GM12878 (cell line): ENCODE measurements at regions not wholly inside any gene's neighbourhood (a gene's known extent, or its start where the extent isn't known, plus 50 kb on each side); places are given as distances from the start of the nearest gene placed in this dataset.

Experiments
- ATAC-seq: fragments of 200-7000 bp; cut with Tn5 transposase; 3 replicates; pipeline ENCODE4 v1.9.1; 2020; ENCODE audit warnings: mild to moderate bottlenecking, moderate library complexity
- BruUV-seq: library from RNA; stranded (reverse); fragments of 400-500 nt; replicated peaks from 2 replicates; lab custom pipeline; 2021; lab: Mats Ljungman, UMichigan
- CTCF ChIA-PET: fragments of 300-600 bp; sonication (Branson Sonifier 250); formaldehyde crosslinking; extraction: SDS; loops from one replicate; lab custom pipeline; 2021; ENCODE audit warnings: inconsistent platforms; lab: Yijun Ruan, JAX
- POLR2A ChIA-PET: fragments of 350-600 bp; formaldehyde crosslinking; extraction: SDS; loops from one replicate; lab custom pipeline; 2021; ENCODE audit warnings: inconsistent platforms; lab: Charles Lee
- RAD21 ChIA-PET: fragments of 300-600 bp; sonication (Branson Sonifier 250); formaldehyde crosslinking; loops from one replicate; lab custom pipeline; 2023; ENCODE audit warnings: antibody characterized with exemption; ENCODE audit not compliant: unreplicated experiment; lab: Charles Lee
- SMC1A ChIA-PET: fragments of 300-600 bp; sonication (Branson Sonifier 250); formaldehyde crosslinking; loops from one replicate; lab custom pipeline; 2023; ENCODE audit not compliant: unreplicated experiment, uncharacterized antibody; lab: Charles Lee
- DNase-seq: peaks from one replicate; pipeline ENCODE4 v3.0.0-alpha.2; 2011; ENCODE audit warnings: low read depth, low spot score
- FAIRE-seq: peaks from 3 replicates; lab custom pipeline; 2011; peaks lifted over from hg19 to GRCh38; lab: Jason Lieb, UNC
- H2AFZ ChIP-seq: 2 replicates; pipeline ENCODE4 v1.6.0; 2011; ENCODE audit warnings: low read depth, low read length, control low read depth; ENCODE audit not compliant: control insufficient read depth
- H3K27ac ChIP-seq: 2 replicates; pipeline ENCODE4 v1.5.1; 2011; ENCODE audit warnings: control low read depth; ENCODE audit not compliant: control insufficient read depth, insufficient read depth
- H3K27me3 ChIP-seq, 2 experiments: replicated peaks in 1 of 2; 2 replicates each; pipeline versions ENCODE4 v1.6.0 to v1.6.1; 2011; ENCODE audit warnings: low read length in 1 of 2; ENCODE audit not compliant: control insufficient read depth in 2 of 2, insufficient read depth in 2 of 2
- H3K36me3 ChIP-seq, 2 experiments: 2 replicates each; pipeline ENCODE4 v1.5.1; 2011; ENCODE audit warnings: low read length in 1 of 2; ENCODE audit not compliant: control insufficient read depth in 2 of 2, insufficient read depth in 2 of 2
- H3K4me1 ChIP-seq: 2 replicates; pipeline ENCODE4 v1.6.1; 2011; ENCODE audit warnings: mild to moderate bottlenecking, low read length, moderate library complexity, mixed read lengths; ENCODE audit not compliant: control insufficient read depth, insufficient read depth
- H3K4me2 ChIP-seq: 2 replicates; pipeline ENCODE4 v1.6.0; 2011; ENCODE audit warnings: control low read depth; ENCODE audit not compliant: control insufficient read depth, insufficient read depth
- H3K4me3 ChIP-seq: fragments of 200-600 bp; sonication (generic); 2 replicates; pipeline ENCODE4 v1.5.1; 2016
- H3K79me2 ChIP-seq: 2 replicates; pipeline ENCODE4 v1.6.0; 2011; ENCODE audit warnings: low read length; ENCODE audit not compliant: control insufficient read depth, insufficient read depth
- H3K9ac ChIP-seq: 2 replicates; pipeline ENCODE4 v1.8.0; 2011; ENCODE audit warnings: low read length, control low read depth, mixed read lengths; ENCODE audit not compliant: control insufficient read depth, insufficient read depth
- H3K9me3 ChIP-seq: replicated peaks from 3 replicates; pipeline ENCODE4 v1.5.1; 2011; ENCODE audit warnings: mild to moderate bottlenecking, low read length; ENCODE audit not compliant: control insufficient read depth, insufficient read depth
- H4K20me1 ChIP-seq: 2 replicates; pipeline ENCODE4 v1.6.0; 2011; ENCODE audit not compliant: control insufficient read depth, insufficient read depth
- BCL11A ChIP-seq: IDR thresholded peaks from 2 replicates; pipeline ENCODE4 v1.6.1; 2011; ENCODE audit warnings: low read depth, low read length
- HDAC2 ChIP-seq: fragments of 200-600 bp; sonication (generic); IDR thresholded peaks from 2 replicates; pipeline ENCODE4 v1.6.1; 2017
- MXI1 ChIP-seq: fragments of 150-350 bp; IDR thresholded peaks from 2 replicates; pipeline ENCODE4 v1.6.1; 2011; ENCODE audit warnings: low read depth, mild to moderate bottlenecking, inconsistent platforms, low read length, improper control_type of control experiment
- RAD21 ChIP-seq: IDR thresholded peaks from 2 replicates; pipeline ENCODE4 v1.6.1; 2011; ENCODE audit warnings: mild to moderate bottlenecking, low read depth, low read length, moderate library complexity; ENCODE audit not compliant: insufficient read depth
- RAD51 ChIP-seq: fragments of 450-650 bp; IDR thresholded peaks from 2 replicates; pipeline ENCODE4 v1.6.1; 2016; ENCODE audit warnings: moderate library complexity, mild to moderate bottlenecking, inconsistent platforms
- STAT1 ChIP-seq: fragments of 450-650 bp; conservative IDR thresholded peaks from 2 replicates; pipeline ENCODE4 v1.6.1; 2014; ENCODE audit warnings: antibody characterized with exemption, mild to moderate bottlenecking
- SUPT20H ChIP-seq: IDR thresholded peaks from 2 replicates; pipeline ENCODE4 v1.6.1; 2011; ENCODE audit warnings: low read depth, mild to moderate bottlenecking, low read length, moderate library complexity, borderline replicate concordance; ENCODE audit not compliant: control insufficient read depth
- ZBED1 ChIP-seq: IDR thresholded peaks from 2 replicates; pipeline ENCODE4 v1.6.1; 2016; ENCODE audit warnings: borderline replicate concordance
- WGBS: methylation state at CpG from one replicate; pipeline ENCODE4 v1.1.6; 2016; ENCODE audit warnings: low lambda C conversion rate; ENCODE audit not compliant: insufficient replicate concordance, insufficient coverage; ENCODE audit errors: missing lambda C conversion rate; 5-methylcytosine and 5-hydroxymethylcytosine counted together
- in situ Hi-C: fragments of 300-500 bp; cut with MboI; formaldehyde crosslinking; loops from 9 replicates; pipeline ENCODE4 v1.14.3; 2018; ENCODE audit warnings: mixed read lengths
- intact Hi-C: fragments of 100-400 bp; cut with micrococcal nuclease; formaldehyde crosslinking; loops from one replicate; pipeline ENCODE4 v1.14.2; 2022; ENCODE audit not compliant: unreplicated experiment
- TF ChIP-seq, protein P1 (sequence below): fragments of 150-350 bp; IDR thresholded peaks from 2 replicates; pipeline ENCODE4 v1.6.1; 2014; ENCODE audit warnings: mild to moderate bottlenecking, low read depth, low read length
- TF ChIP-seq, protein P2 (sequence below): fragments of 450-650 bp; formaldehyde crosslinking; IDR thresholded peaks from 2 replicates; pipeline ENCODE4 v1.4.0; 2022; ENCODE audit warnings: mild to moderate bottlenecking, moderate library complexity
- TF ChIP-seq, protein P3 (sequence below): fragments of 450-650 bp; IDR thresholded peaks from 2 replicates; pipeline ENCODE4 v1.6.1; 2017; ENCODE audit warnings: mild to moderate bottlenecking
- TF ChIP-seq, protein P4 (sequence below), 3 experiments: IDR thresholded peaks in 2 of 3; conservative IDR thresholded peaks in 1 of 3; 2 replicates each; pipeline ENCODE4 v1.5.1; 2011; ENCODE audit warnings: low read depth in 3 of 3, low read length in 3 of 3, mild to moderate bottlenecking in 3 of 3, control low read depth in 2 of 3, moderate library complexity in 2 of 3, inconsistent platforms in 1 of 3, mixed read lengths in 1 of 3; ENCODE audit not compliant: control insufficient read depth in 2 of 3, insufficient read depth in 1 of 3; ENCODE audit errors: extremely low read depth in 1 of 3
- TF ChIP-seq, protein P5 (sequence below): IDR thresholded peaks from 2 replicates; pipeline ENCODE4 v1.6.1; 2012; ENCODE audit warnings: mild to moderate bottlenecking, low read depth, low read length

DNA sequence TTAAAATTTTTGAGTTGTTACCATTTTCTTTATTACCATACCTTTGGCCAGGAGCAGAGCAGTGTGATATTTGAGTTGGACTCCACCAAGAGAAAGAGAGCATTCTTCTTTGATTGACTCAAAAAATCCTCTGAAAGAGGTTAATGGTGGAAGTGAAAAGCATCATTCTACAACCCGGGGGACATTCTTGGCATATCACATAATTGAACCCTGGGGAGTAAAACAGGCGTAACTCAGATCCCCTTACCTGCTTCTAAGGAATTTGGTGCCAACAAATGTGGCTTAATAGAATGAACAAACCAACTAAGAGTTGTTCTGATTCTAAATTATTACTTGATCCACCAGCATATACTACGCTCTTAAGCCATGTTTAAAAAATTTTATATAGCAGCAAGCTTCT, 351.1 kb upstream of the DEPDC1 start:
- H3K27ac ChIP-seq: no peak overlapping the region
- no peak overlapping the region for H2AFZ ChIP-seq
- no peaks in the 10 kb centered on the region for H4K20me1 ChIP-seq
- H3K27me3 ChIP-seq: no peaks in the 10 kb centered on the region
- ATAC-seq: no peak
- ChIA-PET CTCF (no interaction called here), RAD21 (no interaction called here), SMC1A (no interaction called here), POLR2A (no interaction called here)
- no peak overlapping the region for H3K9ac ChIP-seq
- no peaks in the 10 kb centered on the region for H3K9me3 ChIP-seq
- no peaks in the 10 kb centered on the region for H3K36me3 ChIP-seq
- WGBS: 24% methylated on average over 3 of the region's 3 CpGs
- H3K4me2 ChIP-seq: no peak overlapping the region
- BruUV-seq: no TSS peak
- H3K4me1 ChIP-seq: no peaks in the 10 kb centered on the region
- no peak overlapping the region for H3K4me3 ChIP-seq
- no peak for FAIRE-seq
- intact Hi-C loops: no loop called here
- H3K79me2 ChIP-seq: no peaks in the 10 kb centered on the region
- in situ Hi-C loops: no loop called here
- DNase-seq: no peak
- TF ChIP-seq, protein P1, sequence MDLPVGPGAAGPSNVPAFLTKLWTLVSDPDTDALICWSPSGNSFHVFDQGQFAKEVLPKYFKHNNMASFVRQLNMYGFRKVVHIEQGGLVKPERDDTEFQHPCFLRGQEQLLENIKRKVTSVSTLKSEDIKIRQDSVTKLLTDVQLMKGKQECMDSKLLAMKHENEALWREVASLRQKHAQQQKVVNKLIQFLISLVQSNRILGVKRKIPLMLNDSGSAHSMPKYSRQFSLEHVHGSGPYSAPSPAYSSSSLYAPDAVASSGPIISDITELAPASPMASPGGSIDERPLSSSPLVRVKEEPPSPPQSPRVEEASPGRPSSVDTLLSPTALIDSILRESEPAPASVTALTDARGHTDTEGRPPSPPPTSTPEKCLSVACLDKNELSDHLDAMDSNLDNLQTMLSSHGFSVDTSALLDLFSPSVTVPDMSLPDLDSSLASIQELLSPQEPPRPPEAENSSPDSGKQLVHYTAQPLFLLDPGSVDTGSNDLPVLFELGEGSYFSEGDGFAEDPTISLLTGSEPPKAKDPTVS: no peak
- TF ChIP-seq BCL11A (no peak), RAD21 (no peak), HDAC2 (no peak), SUPT20H (no peak), RAD51 (no peak), STAT1 (no peak), MXI1 (no peak), ZBED1 (no peak)
- TF ChIP-seq, protein P2, sequence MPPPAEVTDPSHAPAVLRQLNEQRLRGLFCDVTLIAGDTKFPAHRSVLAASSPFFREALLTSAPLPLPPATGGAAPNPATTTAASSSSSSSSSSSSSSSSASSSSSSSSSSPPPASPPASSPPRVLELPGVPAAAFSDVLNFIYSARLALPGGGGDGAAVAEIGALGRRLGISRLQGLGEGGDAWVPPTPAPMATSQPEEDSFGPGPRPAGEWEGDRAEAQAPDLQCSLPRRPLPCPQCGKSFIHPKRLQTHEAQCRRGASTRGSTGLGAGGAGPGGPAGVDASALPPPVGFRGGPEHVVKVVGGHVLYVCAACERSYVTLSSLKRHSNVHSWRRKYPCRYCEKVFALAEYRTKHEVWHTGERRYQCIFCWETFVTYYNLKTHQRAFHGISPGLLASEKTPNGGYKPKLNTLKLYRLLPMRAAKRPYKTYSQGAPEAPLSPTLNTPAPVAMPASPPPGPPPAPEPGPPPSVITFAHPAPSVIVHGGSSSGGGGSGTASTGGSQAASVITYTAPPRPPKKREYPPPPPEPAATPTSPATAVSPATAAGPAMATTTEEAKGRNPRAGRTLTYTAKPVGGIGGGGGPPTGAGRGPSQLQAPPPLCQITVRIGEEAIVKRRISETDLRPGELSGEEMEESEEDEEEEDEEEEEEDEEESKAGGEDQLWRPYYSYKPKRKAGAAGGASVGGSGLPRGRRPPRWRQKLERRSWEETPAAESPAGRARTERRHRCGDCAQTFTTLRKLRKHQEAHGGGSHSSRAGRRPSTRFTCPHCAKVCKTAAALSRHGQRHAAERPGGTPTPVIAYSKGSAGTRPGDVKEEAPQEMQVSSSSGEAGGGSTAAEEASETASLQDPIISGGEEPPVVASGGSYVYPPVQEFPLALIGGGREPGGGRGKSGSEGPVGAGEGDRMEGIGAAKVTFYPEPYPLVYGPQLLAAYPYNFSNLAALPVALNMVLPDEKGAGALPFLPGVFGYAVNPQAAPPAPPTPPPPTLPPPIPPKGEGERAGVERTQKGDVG: no peak
- TF ChIP-seq, protein P3, sequence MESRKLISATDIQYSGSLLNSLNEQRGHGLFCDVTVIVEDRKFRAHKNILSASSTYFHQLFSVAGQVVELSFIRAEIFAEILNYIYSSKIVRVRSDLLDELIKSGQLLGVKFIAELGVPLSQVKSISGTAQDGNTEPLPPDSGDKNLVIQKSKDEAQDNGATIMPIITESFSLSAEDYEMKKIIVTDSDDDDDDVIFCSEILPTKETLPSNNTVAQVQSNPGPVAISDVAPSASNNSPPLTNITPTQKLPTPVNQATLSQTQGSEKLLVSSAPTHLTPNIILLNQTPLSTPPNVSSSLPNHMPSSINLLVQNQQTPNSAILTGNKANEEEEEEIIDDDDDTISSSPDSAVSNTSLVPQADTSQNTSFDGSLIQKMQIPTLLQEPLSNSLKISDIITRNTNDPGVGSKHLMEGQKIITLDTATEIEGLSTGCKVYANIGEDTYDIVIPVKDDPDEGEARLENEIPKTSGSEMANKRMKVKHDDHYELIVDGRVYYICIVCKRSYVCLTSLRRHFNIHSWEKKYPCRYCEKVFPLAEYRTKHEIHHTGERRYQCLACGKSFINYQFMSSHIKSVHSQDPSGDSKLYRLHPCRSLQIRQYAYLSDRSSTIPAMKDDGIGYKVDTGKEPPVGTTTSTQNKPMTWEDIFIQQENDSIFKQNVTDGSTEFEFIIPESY: no peak
- TF ChIP-seq, protein P4, sequence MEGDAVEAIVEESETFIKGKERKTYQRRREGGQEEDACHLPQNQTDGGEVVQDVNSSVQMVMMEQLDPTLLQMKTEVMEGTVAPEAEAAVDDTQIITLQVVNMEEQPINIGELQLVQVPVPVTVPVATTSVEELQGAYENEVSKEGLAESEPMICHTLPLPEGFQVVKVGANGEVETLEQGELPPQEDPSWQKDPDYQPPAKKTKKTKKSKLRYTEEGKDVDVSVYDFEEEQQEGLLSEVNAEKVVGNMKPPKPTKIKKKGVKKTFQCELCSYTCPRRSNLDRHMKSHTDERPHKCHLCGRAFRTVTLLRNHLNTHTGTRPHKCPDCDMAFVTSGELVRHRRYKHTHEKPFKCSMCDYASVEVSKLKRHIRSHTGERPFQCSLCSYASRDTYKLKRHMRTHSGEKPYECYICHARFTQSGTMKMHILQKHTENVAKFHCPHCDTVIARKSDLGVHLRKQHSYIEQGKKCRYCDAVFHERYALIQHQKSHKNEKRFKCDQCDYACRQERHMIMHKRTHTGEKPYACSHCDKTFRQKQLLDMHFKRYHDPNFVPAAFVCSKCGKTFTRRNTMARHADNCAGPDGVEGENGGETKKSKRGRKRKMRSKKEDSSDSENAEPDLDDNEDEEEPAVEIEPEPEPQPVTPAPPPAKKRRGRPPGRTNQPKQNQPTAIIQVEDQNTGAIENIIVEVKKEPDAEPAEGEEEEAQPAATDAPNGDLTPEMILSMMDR (IDR thresholded peaks at IDR 0.05 in 2 of 3, conservative IDR thresholded peaks at IDR 0.05 in 1 of 3; ENCODE audit: control insufficient read depth in 2 of 3, extremely low read depth in 1 of 3, insufficient read depth in 1 of 3, low read depth in 3 of 3, low read length in 3 of 3): no peak
- TF ChIP-seq, protein P5, sequence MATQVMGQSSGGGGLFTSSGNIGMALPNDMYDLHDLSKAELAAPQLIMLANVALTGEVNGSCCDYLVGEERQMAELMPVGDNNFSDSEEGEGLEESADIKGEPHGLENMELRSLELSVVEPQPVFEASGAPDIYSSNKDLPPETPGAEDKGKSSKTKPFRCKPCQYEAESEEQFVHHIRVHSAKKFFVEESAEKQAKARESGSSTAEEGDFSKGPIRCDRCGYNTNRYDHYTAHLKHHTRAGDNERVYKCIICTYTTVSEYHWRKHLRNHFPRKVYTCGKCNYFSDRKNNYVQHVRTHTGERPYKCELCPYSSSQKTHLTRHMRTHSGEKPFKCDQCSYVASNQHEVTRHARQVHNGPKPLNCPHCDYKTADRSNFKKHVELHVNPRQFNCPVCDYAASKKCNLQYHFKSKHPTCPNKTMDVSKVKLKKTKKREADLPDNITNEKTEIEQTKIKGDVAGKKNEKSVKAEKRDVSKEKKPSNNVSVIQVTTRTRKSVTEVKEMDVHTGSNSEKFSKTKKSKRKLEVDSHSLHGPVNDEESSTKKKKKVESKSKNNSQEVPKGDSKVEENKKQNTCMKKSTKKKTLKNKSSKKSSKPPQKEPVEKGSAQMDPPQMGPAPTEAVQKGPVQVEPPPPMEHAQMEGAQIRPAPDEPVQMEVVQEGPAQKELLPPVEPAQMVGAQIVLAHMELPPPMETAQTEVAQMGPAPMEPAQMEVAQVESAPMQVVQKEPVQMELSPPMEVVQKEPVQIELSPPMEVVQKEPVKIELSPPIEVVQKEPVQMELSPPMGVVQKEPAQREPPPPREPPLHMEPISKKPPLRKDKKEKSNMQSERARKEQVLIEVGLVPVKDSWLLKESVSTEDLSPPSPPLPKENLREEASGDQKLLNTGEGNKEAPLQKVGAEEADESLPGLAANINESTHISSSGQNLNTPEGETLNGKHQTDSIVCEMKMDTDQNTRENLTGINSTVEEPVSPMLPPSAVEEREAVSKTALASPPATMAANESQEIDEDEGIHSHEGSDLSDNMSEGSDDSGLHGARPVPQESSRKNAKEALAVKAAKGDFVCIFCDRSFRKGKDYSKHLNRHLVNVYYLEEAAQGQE: no peak
